Anterior cingulate cortex (tissue), 58 donors: ENCODE measurements at regions not wholly inside any gene's neighbourhood (a gene's known extent, or its start where the extent isn't known, plus 50 kb on each side); places are given as distances from the start of the nearest gene placed in this dataset.

ENCODE experiments used
- DNase-seq, 58 donors: peaks; one replicate each; lab custom pipeline; 2025; lab: John Stamatoyannopoulos, UW

DNA sequence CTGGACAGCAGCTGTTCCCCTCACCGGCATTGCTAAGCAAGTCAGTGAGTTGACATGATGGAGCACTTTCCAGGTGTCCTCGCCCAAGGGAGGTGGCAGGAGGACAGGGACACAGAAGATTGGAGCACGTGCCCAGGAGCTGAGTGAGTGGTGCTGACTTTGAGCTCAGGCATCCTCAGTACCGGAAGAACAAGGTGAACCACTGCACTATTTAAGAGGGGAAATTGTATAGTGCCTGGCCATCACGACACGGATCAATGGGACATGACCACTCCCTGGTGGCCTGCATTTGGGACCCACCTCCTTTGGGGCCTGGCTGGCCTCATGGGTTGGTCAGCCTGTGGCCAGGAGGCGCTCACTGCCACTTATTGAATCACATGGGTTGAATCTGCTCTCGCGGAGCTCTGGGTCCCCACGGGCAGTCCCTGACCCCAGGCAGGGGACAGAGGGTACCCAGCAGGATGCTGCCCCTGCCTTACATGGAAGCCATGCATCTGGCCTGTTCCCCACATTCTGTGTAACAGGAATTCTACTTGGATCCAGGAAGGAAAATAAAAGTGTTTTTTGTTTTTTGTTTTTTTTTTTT lies 206.9 kb upstream of the ZNF536 start:
- DNase-seq, result no peak

DNA sequence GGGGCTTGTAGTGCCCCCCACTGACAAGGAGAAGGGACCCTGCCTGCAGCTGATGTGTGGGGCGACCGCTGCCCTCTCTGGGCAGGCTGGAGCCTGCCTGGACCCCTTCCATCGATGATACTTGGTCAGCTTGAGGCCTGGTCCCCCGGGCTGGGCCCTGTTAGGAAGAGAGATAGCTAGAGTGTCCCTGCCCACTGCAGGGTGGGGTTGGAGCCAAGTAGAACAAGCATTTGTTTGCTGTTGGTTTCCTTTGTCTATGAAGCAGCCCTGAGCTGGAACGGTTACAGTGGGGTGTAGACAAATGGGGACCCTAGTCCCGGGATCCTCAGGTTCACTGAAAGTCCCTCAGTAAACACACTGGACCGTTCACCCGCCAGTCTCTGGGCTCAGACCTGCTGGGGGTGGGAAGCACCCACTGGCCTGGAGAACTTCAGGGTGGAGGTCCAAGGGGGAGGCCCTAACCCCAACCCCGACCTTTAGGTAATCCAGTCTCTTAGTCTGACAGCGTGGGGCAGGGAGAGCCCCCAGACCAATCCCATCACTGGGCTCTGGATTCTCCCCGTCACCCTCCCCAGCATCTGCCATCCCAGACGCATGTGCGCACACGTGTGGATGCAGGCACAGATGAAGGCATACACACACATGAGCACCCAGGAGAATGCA lies 204.8 kb upstream of the ZNF536 start:
- no peak for DNase-seq

DNA sequence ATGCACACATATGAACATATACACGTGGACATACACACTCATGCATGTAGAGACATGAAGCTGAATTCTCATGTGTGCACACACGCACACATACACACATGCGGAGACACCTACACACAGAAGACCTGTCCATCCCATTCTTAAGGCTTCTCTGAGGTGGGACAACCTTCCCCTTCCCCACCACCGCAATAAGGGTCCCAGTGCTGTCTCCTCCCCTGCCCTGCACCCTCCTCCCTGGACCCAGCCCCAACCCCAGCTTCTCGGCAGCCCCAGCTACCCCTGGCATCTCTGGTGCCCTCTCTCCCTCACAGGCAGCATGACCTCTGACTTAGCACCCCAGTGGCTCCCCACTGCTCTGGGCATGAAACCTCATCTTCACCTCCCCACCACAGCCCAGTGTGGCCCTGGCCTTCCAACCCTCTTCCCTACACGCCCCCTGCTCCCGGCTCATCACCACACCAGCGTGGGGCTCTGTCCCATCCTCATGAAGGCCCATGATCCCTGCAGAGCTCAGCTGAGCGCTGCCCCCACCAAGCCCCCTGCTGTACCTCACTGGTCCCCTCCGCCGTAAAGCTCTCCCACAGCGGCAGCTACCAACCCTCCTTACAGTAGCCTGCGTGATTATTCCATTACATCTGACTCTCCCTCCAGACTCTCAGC lies 204.1 kb upstream of the ZNF536 start:
- no peak for DNase-seq

DNA sequence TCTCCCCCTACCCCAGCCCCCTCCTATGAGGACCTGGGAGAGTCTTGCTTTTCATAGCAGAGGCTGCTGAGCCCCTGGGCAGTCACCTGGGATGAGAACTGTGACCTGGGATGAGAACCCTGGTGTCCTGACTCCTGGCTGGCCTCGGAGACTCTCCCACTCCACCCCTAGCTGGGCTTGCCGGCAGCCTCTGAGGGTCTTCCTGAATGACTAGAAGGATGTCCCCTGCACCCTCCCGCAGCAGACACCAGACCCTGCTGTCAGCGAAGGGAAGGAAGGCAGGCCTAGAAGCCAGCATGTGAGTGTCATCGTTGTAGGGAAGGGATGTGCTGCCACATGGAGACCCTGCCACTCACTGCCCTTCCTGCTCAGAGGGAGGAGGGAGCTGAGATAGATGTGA lies 203.4 kb upstream of the ZNF536 start:
- DNase-seq, result no peak

DNA sequence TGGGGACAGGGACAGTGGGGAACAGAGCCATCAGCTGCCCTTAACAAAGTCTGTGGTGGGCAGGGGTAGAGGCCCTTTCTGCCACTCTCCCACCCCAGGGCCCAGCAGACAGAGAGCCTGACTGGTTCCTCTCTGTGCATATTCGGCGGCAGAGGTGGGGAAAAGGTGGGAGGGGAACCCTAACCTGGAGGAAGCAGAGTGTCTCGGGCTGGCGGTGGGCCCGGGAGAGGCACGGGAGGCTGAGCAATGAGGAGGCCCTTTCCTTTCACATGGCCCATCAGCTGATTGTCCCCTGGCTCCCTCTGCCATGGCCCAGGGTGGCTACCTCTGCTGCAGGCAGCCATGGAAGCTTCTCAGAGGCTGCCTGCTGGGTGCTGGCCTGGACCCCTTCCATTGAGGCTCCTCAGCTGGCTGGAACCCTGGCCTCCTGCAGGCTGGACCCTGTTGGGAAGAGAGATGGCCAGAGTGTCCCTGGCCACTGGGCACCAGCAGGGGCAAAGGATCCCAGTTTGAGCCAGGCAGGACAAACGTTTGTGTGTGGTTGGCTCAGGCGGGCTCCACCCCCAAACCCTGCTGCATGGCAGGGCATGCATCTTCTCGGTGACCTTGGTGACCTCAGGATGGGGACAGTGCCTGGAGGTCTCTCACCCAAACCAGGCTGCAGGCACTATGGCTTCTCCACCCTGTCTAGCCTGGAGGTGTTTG lies 202.8 kb upstream of the ZNF536 start:
- DNase-seq, result no peak

DNA sequence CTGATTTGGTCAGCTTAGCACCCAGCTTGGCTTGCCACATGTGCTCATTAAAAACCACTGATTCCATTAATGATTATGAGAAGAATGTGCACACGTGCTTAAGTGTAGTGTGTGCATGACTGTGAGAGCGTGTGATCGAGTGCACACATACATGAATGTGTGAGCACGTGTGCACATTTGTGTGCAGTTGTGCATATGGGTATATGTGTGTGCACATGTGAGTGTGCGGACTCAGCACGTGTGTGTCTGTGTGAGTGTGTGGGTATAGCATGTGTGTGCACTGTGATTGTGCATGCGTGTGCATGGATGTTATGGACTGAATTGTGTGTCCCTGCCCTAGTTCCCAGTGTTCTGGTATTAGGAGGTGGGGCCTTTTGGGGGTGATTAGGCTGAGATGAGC lies 202.1 kb upstream of the ZNF536 start:
- DNase-seq, result no peak

DNA sequence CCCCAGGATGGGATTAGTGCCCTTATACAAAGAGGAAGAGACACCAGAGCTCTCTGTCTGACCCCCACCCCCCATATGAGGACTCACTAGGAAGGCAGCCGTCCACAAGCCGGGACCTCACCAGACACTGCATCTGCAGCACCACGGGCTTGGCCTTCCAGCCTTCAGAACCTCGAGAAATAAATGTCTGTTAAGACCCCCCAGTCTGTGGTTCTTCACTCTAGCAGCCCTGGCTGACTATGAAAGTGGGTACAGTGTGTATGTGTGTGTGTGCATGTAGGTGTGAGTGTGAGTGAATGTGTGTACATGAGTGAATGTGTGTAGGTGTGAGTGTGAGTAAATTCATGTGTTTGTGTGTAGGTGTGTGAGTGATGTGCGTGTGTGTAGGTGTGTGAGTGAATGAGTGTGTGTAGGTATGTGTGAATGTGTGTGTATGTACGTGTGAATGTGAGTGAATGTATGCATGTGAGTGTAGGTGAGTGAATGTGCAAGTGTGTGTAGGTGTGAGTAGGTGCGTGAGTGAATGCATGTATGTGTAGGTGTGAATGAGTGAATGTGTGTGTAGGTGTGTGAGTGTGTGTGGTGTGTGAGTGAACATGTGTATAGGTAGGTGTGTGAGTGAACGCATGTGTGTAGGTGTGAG lies 201.6 kb upstream of the ZNF536 start:
- no peak for DNase-seq

DNA sequence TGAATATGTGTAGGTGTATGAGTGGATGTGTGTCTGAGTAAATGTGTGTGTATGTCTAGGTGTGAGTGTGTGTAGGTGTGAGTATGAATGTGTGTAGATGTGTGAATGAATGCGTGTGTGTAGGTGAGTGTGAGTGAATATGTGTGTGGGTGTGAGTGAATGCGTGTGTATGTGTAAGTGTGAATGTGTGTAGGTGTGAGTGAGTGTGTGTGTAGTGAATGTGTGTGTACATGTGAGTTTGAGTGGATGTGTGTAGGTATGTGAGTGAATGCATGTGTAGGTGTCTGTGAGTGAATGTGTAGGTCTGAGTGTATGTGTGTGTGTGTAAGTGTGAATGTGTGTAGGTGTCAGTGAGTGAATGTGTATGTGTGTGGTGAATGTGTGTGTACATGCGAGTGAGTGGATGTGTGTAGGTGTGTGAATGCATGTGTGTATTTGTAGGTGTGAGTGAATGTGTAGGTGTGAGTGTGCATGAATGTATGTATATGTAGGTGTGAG lies 201.0 kb upstream of the ZNF536 start:
- no peak for DNase-seq

DNA sequence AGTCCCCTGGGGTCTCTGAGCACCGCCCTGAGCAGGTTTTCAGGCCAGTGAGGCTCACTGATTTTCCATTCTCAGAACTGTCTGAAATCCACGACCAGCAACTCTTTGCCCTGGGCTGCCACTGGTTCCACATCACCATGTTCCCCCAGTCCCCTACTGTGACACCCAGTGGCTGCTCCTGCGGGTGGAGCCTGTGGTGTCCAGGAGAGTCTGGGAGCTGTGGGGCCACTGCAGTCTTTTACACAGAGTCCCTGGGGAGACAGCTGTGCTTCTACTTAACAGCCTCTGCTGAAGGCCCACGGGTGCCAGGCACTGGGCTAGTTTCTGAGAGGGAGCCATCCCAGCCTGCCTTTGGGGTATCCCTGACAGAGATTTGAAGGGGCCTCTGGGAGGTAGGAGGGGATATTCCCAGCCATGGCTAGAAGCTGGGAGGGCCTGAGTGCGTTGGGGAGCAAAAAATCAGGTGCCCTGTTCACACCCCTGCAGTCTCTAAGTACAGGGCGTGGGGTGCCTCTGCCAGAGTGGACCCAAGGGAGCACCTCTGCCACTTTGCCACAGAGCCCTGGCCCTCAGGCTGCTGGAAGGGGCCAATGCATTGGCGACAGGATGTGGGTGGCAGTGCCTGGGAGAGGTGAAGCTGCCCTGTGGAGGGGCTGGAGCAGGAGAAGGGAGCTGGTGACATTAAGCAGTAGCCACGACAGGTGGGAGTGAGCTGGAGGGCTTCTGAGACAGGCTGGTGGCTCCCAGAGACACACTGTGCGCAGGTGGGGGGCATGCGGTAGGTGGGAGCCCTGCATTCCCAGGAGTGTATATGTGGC lies 200.2 kb upstream of the ZNF536 start:
- no peak for DNase-seq

DNA sequence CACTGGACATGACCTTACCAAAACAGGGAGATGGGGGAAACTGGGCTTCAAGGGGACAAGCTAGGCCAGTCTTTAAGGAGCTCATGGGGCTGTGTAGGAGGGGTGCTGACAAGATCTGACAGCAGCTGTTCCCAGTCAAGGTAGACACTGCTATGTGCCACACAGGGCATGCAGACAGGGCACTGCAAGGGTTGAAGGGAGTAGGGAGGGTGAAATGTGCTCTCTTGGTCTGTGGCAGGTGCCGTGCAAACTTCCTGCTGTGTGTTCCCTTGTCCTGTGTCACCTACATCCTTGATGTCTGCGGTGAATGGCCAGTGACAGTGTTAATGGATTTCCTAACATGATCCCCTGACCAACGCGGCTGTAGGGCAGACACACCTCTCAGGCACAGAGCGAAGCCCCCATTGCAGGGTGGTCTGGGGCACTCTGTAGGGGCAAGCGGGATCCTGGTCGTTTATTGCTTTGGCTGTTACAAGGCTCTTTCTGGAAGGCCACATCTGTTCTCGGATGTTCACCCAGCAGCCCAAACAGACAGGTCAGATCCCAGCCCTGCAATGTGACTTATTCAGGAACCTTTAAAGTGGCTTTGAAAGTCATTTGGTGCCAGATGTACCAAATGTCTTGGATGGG lies 199.5 kb upstream of the ZNF536 start:
- no peak for DNase-seq

DNA sequence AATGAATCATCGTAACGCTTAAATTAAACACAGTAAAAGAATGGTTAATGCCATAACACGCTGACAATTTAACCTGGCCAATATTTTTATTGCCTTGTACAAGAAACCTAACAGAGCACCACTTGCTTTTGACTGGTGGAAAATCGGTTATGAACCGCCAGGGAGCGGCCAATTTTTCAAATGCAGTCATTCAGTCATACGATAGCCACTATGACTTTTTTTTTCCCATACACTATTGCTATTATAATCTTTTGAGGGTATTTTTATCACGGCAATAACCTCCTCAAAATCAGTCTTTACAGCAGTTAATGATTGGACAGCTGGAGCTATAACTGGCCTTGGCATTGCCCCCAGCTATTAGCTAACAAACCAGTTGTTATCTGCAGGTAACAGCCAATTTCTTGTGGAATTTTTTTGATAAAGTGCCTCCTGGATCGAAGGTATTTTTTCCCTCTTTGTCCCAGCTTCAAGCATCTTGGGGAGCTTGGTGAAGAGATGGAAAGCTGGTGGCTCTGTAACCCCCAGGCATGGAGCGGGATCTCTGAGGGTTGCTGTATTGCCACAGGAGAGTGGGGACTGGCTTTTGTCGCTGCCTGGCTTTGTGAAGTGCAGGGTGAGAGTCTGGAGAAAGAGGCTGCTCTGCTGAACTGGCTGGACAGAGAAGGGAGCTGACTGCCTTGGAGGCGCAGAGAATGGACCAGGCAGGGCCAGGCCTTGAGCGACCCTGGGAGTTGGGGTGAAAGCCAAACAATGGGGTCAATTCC lies 198.4 kb upstream of the ZNF536 start:
- DNase-seq, result no peak

DNA sequence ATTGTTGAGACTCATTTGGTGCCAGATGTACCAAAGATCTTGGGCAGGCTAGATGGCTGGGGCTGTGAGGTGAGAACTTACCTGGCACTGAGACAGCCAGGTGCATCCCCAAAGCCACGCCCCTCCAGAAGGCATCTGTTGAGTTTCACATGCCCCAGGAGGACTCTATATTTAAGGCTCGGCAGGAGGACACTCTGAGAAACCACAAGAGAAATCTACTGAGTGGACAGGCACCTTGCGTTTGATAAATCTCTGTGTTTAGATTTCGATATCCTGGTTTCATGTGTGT lies 197.9 kb upstream of the ZNF536 start:
- no peak for DNase-seq

DNA sequence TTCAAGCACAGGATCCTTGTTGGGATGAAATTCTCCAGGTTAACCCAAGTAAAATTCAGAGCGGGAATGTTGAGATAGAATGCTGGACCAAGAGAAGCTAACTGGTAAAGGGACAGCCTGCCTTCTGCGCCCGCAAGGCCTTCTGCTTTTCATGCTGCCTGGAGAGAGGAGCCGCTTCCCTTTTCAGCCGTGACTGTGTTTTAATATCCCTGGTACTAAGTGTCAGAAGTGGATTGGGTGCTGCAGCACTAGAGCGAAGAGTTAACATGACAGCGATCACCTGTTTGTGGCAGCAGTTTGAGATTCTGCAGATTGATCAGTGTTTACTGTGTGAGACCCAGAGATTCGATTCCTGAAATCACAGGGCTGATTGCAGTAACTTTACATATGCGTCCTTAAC lies 197.4 kb upstream of the ZNF536 start:
- DNase-seq, result no peak

DNA sequence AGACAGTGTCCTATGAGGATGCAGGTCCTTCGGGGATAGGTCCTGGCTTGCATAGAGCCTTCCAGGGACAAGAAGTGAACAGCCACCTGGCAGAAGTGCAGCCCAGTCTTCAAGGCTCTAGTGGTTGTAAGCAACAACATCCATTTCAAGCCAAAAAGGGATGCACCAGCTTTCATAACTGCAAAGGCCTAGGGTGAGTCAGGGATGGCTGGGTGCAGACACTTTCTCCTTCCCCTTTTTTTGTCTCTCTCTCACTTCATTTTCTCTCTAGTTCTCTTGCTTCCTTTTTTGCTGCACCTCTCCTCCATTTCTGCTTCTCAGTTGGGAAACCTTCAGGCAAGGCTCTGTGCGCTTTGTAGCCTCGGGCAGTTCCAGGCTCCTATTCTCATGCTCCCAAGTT lies 196.2 kb upstream of the ZNF536 start:
- DNase-seq, result no peak

DNA sequence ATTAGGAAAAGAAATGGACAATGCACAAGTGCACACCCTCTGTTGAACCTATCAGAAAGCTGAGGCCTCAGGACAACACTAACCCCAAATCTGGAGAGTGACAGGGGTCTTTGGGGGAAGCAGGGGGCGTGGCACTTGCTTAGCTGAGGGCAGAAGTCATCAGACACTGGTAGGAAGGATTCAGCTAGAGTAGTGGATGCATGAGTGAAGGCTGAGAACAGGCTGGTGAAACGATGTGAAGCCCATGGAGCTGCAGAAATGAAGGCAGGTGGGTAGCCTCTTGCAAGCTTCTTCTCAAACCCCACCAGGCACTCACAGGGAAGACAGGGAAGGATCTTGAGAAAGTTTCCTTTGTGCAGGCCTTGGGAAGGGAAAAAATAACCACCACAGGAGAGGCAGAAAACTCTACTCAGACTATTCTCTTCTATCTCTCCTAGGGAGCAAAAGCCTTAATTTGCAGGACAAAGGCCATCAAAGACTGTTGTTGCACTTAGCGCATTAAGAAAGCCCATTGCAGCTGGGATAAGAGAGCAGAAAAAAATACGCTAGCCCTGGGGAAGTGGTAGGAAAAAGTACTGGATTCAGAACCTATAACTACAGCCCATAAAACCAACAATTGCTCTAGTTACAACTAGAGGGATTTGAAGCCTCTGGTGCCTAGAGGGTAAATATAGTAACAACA lies 193.3 kb upstream of the ZNF536 start:
- no peak for DNase-seq

DNA sequence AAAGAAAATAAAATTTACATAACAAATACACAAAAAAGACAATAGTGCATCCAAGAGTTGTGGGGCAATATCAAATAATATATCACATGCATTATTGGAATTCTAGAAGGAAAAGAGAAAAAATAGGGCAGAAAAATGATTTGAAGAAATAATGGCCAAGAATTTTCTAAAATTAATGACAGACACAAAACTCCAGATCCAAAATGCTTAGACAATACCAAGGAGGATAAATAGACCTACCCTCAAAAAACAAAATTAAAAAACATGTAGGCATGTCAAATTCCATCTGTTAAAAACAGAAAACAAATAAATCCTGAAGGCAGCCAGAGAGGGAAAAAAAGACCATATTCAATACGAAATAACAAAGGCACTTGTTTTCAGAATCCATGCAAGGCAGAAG lies 191.5 kb upstream of the ZNF536 start:
- DNase-seq, result no peak

DNA sequence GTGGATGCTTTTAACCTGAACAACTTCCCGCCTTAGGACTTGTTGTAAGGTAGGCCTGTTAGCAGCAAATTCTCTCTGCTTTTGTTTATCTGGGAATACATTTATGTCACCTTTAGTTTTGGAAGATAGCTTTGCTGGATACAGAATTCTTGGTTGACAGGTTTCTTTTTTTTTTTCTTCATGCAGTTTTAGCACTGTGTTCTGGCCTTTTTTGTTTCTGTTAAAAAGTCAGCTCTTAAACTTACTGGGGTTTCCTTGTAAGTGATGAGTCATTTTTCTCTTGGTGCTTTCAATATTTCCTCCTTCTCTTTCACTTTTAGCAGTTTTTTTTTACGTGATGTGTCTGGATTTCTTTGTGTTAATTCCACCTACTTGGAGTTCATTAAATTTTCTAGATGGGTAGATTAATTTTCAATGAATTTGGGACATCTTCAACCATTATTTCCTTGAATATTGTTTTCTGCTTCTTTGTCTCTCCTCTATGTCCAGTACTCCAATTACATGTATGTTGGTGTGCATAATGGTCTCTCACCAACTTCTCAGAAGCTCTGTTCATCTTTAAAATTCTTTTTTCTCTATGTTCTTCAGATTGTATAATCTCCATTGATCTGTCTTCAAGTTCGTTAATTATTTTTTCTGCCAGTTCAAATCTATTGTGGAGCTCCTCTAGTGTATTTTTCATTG lies 188.2 kb upstream of the ZNF536 start:
- DNase-seq, result no peak

DNA sequence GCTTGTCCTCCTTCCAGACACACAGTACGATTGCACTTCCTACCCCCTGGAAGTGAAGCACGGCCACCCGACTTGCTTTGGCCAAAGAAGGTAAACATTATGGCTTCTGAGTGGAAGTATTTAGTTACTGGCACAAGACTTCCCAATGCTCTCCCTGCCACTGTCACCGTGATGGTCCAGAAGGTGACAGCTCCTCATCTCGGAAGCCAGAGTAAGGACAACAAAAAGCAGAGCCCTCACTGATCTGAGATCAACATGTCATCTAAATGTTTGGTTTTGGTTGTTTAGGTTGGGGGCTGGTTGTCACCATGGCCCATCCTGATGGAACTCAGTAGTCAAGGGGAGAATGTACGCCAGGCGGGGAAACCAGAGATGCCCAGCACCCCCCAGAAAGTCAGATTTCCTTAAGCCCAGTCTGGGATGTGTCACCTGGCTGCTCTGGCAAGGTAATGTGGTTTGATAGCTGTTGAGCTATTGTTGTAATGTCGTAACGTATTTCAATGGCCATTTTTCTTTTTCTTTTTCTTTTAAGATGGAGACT lies 170.1 kb upstream of the ZNF536 start:
- no peak for DNase-seq
